ENCODE measurements at regions not wholly inside any gene's neighbourhood (a gene's known extent, or its start where the extent isn't known, plus 50 kb on each side); places are given as distances from the start of the nearest gene placed in this dataset.
"Not testable (repeated sequence)": the region's sequence is repeated elsewhere in the genome, so short reads cannot be mapped to it uniquely, and the experiment has no call there.

DNA sequence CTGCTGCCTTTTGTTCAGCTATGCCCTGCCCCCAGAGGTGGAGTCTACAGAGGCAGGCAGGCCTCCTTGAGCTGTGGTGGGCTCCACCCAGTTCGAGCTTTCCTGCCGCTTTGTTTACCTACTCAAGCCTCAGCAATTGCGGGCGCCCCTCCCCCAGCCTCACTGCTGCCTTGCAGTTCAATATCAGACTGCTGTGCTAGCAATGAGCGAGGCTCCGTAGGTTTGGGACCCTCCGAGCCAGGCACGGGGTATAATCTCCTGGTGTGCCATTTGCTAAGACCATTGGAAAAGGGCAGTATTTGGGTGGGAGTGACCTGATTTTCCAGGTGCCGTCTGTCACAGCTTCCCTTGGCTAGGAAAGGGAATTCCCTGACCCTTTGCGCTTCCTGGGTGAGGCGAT is 51.9 kb downstream of the DIPK2A start:
- not testable (repeated sequence) for DNase-seq

DNA sequence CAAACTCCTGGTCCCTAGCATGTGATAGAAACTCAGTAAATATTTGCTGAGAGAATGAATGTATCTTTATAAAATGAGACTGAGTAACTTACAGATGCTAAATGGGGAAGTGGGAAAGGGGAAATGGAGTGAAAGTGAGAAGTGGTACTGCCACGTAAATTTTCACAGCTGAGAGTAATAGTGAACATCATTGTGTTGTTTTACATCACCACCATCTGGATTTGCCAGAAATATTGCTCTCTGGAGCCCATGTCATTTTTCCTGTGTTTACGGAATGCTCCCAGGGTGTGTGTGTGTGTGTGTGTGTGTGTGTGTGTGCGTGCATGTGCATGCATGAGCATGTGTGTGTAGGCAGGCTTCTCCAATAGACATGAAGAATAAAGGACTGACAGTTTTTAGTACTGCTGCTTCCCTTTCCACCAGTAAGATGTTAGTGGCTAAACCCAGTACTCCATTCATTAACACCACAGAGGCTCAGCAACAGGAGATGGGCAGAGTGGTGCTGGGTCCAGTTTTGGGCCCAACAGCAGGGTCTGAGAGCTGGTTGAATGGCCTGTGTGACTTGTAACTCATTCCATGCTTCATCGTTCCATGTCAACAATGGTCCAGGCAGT is 57.3 kb downstream of the DIPK2A start:
- DNase-seq, result no peak

DNA sequence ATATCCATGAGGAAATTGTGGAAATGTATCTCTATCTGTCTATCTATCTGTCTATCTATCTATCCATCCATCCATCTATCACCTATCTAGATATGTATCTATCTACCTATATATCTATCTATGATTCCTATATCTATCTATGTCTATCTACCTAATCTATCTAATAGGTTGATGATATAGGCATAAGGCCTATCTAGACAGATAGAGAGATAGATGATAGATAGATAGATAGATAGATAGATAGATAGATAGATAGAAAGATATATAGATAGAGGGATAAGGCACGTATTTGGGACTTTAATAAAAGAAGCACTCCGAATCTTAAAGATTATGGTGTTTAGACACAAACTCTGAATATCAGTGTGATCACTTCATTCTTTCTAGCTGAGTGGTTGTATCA is 58.1 kb downstream of the DIPK2A start:
- DNase-seq, result no peak

- no peak for DNase-seq
Observed at GRCh38 chr3:144031938-144032337, 60.3 kb downstream of the DIPK2A start.

DNA sequence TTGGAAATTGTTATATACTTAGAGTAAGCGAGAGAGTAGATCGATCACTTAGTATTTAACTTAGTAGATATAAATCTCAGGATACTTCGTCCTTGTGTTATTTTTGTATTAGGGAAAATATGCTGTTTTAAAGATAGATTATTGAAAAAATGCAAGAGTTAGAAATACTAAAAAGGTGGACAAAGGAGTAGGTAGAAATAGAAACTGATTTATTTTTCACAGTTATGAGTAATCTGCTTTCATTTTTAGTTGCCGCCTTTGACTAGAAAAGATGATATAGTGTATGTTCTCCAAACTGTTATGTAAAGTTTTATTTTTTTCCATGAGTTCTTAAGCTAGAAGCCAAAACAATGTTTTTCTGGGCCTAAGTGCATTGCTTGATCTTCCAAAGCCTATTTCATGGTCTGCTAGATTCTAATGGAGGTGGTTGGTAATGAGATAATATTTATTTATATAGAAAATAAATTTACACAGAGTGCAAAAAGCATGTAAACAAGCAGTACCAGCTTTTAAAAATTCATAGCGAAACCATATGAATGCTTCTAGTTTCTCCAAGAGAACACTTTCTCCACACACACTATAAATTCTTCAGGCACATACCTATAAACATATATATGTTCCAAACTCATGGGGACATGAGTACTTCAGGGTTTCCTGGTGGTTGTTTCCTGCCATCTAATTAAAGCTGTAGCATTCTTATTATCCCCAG is 61.1 kb downstream of the DIPK2A start:
- no peak for DNase-seq

GRCh38 chr3:144033240-144033589 is 61.6 kb downstream of the DIPK2A start:
- no peak for DNase-seq

- no peak for DNase-seq
Observed at GRCh38 chr3:144033863-144034262, 62.2 kb downstream of the DIPK2A start.

GRCh38 chr3:144034715-144035290 is 63.2 kb downstream of the DIPK2A start:
- DNase-seq, result no peak

DNA sequence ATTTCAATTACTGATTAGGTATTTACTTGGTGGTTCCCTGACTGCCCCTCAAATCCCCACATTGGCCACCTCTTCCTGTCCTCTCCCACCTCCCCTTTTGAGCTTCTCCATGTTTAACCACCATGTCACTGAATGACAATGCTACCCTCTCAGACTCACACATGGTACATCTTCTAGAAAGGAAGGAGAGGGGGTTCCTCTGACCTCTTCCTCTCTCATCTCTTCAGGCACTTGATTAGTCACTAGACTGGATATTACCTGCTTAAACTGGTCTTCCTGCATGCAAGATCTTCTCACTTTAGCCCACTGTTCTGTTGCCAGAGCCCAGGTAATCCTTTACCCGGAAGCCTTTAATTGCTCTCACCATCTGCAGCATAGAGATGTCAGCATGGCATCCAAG is 64.9 kb downstream of the DIPK2A start:
- no peak for DNase-seq

DNA sequence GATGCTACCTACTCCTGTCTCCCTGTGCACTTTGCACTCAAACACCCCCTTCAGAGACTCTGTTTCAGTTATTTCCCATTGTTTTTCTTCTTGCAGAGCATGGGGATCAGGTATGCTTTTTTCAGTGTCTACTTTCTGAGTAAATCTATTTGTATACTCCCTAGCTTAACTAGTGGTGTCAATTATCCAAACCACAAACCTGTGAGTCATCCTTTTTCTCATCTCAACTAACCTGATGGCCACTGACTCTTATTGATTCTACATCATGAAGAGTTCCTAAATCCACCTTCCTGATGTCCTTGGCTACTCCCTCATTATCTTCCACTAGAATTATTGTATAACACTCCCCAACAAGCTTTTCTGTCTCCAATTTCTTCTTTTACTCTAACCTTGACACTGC is 68.0 kb downstream of the DIPK2A start:
- DNase-seq, result no peak

GRCh38 chr3:144041960-144042556 is 70.4 kb downstream of the DIPK2A start:
- DNase-seq, result no peak

DNA sequence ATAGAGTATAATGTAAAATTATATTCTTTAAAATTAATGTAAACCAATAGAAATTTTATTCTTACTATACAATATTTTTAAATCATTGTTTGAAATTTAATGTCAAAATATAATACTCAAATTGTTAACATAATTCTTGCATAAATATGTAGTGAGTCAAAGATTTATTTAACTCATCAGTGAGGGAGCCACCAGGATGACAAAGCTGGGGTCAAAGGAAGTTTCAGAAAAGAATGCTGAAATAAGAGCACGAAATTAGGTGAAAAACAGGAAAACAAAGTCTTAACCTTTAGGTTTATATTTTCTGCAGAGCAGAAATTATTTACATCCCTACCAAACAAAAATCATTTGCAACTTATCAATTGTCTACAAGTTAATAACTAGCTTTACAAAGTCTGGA is 74.1 kb downstream of the DIPK2A start:
- no peak for DNase-seq

DNA sequence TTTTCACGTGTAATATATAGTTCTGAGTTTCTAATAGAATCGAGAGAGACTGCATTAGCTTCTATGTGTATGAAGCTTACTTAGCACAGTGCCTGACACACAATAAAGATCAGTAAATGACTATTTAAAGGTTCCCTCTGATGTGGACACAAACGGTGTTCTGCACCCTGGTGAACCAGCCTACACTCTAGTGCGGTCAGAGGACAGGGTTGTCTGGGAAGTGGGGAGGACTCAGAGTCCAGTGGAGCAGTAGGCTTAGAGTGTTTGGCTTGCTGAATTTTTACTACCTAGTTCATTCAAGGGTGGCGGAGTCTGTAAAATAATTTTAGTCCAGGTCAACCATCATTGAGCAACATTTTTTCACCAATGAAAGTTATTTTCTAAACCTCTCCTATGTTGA is 77.8 kb downstream of the DIPK2A start:
- DNase-seq, result no peak

DNA sequence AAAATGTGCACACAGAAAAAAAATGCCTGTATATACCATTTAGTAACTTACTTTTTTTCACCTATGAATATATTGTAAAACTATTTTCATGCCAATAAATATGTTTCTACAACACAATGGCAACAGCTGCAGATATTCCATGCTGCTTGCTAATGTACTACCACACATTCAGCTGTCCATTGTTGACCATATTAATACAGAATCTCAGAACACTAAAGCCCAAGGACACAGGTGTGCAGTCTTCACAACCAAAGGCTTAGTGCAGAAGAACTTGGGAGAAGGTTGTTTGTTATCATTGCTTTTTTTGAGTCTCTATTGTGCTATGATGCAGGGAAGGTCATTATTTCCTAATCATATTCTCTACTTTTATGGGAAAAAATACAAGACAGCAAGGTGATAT is 79.6 kb downstream of the DIPK2A start:
- no peak for DNase-seq

GRCh38 chr3:144052275-144052674 is 80.7 kb downstream of the DIPK2A start:
- no peak for DNase-seq

GRCh38 chr3:144053121-144053520 is 81.5 kb downstream of the DIPK2A start:
- no peak for DNase-seq

DNA sequence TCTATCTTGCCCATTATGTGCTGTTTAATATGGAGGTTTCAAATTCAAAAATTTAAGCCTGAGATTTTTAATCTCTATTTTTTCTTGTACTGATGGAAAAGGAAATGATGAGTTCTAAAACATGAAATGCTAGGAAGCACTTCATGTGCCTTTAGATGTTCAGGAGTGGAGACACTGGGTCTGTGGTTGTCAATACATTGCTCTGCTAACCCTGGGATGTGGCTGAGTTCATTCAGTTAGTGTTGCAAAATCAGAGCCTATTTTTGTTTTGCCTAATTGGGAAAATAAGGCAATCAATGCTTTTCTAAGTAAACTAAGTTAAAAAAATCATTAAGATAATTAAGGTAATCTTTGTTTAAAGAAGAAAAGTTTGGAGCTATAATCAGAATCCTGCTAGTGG is 83.1 kb downstream of the DIPK2A start:
- no peak for DNase-seq

- no peak for DNase-seq
Observed at GRCh38 chr3:144055604-144056003, 84.0 kb downstream of the DIPK2A start.

GRCh38 chr3:144058713-144059112 is 87.1 kb downstream of the DIPK2A start:
- DNase-seq, result no peak

DNA sequence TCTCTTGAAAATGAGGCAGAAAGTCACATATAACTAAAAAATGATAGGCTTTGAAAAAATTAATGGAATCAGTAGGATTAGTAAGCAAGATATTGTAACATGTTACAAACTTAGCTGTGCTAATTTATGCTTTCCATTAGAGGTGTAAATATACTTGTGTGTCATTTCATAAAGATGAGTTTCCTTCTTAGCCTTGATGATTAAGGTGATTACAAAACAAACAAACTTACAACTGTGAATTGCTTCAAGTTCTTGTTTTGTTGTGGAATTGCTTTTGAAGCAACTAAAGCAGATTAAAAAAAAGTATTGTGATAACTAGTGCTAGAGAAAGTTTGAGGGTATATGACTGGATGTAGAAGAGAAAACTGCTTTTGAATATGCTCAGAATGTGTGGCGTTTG is 87.9 kb downstream of the DIPK2A start:
- DNase-seq, result no peak

DNA sequence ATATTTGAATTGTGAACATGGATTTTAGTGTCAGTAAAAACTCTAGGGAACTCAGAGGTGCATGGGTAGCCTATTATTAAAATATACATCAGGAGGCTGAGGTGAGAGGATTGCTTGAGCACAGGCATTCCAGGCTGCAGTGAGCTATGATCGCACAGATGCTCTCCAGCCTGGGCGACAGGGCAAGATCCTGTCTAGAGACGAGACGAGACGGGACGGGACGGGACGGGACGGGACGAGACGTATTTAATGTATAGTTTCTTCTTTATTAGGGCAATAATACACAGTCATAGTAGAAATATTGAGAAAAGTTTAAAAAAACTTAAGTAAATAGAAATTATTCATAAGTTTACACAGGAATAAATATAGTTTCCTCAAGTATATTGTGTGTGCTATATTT is 89.3 kb downstream of the DIPK2A start:
- no peak for DNase-seq

GRCh38 chr3:144063306-144063705 is 91.7 kb downstream of the DIPK2A start:
- no peak for DNase-seq

GRCh38 chr3:144067059-144067458 is 95.4 kb downstream of the DIPK2A start:
- DNase-seq, result no peak

GRCh38 chr3:144073698-144074097 is 102.1 kb downstream of the DIPK2A start:
- peak; percentile 58 for DNase-seq

All from NCI-H526 treated with DMSO at 0.1 percent for 48 hours (cell line).